K562 (cell line): ENCODE measurements at regions not wholly inside any gene's neighbourhood (a gene's known extent, or its start where the extent isn't known, plus 50 kb on each side); places are given as distances from the start of the nearest gene placed in this dataset.

ENCODE experiments used
- ATAC-seq: fragments of 200-7000 bp; cut with Tn5 transposase; 3 replicates; pipeline ENCODE4 v1.9.1; 2020; ENCODE audit warnings: moderate library complexity
- BruUV-seq: library from RNA; stranded (reverse); fragments of 400-500 nt; replicated peaks from 2 replicates; lab custom pipeline; 2021; lab: Mats Ljungman, UMichigan
- CTCF ChIA-PET: fragments of 300-600 bp; formaldehyde crosslinking; extraction: SDS; loops from one replicate; lab custom pipeline; 2021; ENCODE audit warnings: low intra/inter-chr PET ratio; lab: Yijun Ruan, JAX
- POLR2A ChIA-PET: fragments of 300-600, 350-650 bp; sonication (Branson Sonifier 250); formaldehyde crosslinking; extraction: SDS; loops from one replicate; lab custom pipeline; 2021; ENCODE audit warnings: antibody characterized with exemption, inconsistent platforms; lab: Yijun Ruan, JAX
- DNase-seq, 4 experiments: peaks; one replicate each; pipeline versions ENCODE4 v3.0.0 to v3.0.0-alpha.2; 2011 to 2018; ENCODE audit warnings: low spot score in 3 of 4, mixed read lengths in 3 of 4; ENCODE audit errors: extremely low read depth in 1 of 4
- FAIRE-seq: peaks from 2 replicates; lab custom pipeline; 2011; peaks lifted over from hg19 to GRCh38; lab: Jason Lieb, UNC
- H2AFZ ChIP-seq: 2 replicates; pipeline ENCODE4 v1.6.0; 2011; ENCODE audit warnings: low read depth, low read length, control low read depth, inconsistent platforms
- H3K27ac ChIP-seq: fragments of 200-600 bp; 3 replicates; pipeline ENCODE4 v1.8.0; 2011; ENCODE audit warnings: low read depth, mild to moderate bottlenecking, control low read depth, inconsistent platforms, low read length, moderate library complexity, mixed read lengths; ENCODE audit errors: extremely low read depth
- H3K27me3 ChIP-seq, 2 experiments: fragments of 300-600 bp in 1 of 2; 2 replicates in 1 of 2; 3 replicates in 1 of 2; pipeline versions ENCODE4 v1.6.0 to v1.8.0; 2011; ENCODE audit warnings: inconsistent platforms in 2 of 2, low read length in 2 of 2, mild to moderate bottlenecking in 1 of 2, mixed read lengths in 1 of 2, moderate library complexity in 1 of 2; ENCODE audit not compliant: control insufficient read depth in 2 of 2, insufficient read depth in 2 of 2
- H3K36me3 ChIP-seq: fragments of 300-600 bp; 3 replicates; pipeline ENCODE4 v1.8.0; 2011; ENCODE audit warnings: mild to moderate bottlenecking, low read length, inconsistent platforms; ENCODE audit not compliant: control insufficient read depth, insufficient read depth
- H3K4me1 ChIP-seq, 2 experiments: fragments of 200-600 bp in 1 of 2; replicated peaks in 1 of 2; 2 replicates in 1 of 2; 3 replicates in 1 of 2; pipeline versions ENCODE4 v1.5.1 to v1.8.0; 2011; ENCODE audit warnings: inconsistent platforms in 2 of 2, low read length in 2 of 2, mild to moderate bottlenecking in 1 of 2, mixed read lengths in 1 of 2, moderate library complexity in 1 of 2; ENCODE audit not compliant: control insufficient read depth in 2 of 2, insufficient read depth in 2 of 2
- H3K4me2 ChIP-seq: 2 replicates; pipeline ENCODE4 v1.6.1; 2011; ENCODE audit warnings: low read length, control low read depth, inconsistent platforms, mixed read lengths; ENCODE audit not compliant: insufficient read depth
- H3K4me3 ChIP-seq: fragments of 200-600 bp; sonication (generic), shearing (Covaris generic); 2 replicates; pipeline ENCODE4 v1.5.1; 2016; ENCODE audit warnings: control low read depth, inconsistent platforms
- H3K79me2 ChIP-seq: fragments of 200-600 bp; 3 replicates; pipeline ENCODE4 v1.8.0; 2011; ENCODE audit warnings: low read length, inconsistent platforms; ENCODE audit not compliant: control insufficient read depth, insufficient read depth
- H3K9ac ChIP-seq, 2 experiments: 2 replicates each; pipeline versions ENCODE4 v1.6.0 to v1.6.1; 2011; ENCODE audit warnings: low read depth in 2 of 2, low read length in 2 of 2, control low read depth in 1 of 2, inconsistent platforms in 1 of 2, mild to moderate bottlenecking in 1 of 2, mixed read lengths in 1 of 2; ENCODE audit not compliant: insufficient read depth in 1 of 2
- H3K9me1 ChIP-seq: one replicate; pipeline ENCODE4 v1.6.0; 2011; ENCODE audit warnings: inconsistent platforms, mild to moderate bottlenecking, low read length, moderate library complexity; ENCODE audit not compliant: control insufficient read depth, insufficient read depth
- H3K9me3 ChIP-seq: replicated peaks from 2 replicates; pipeline ENCODE4 v1.5.1; 2011; ENCODE audit warnings: low read depth, low read length, inconsistent platforms; ENCODE audit not compliant: control insufficient read depth, insufficient read depth
- H4K20me1 ChIP-seq: replicated peaks from 2 replicates; pipeline ENCODE4 v1.6.1; 2011; ENCODE audit warnings: low read length, inconsistent platforms, mixed read lengths; ENCODE audit not compliant: control insufficient read depth, insufficient read depth
- HDAC8 ChIP-seq: fragments of 450-650 bp; IDR thresholded peaks from 2 replicates; pipeline ENCODE4 v1.6.1; 2016; ENCODE audit warnings: mild to moderate bottlenecking, missing genetic modification characterization, moderate library complexity, missing compliant biosample characterization
- MECOM ChIP-seq: fragments of 250-450 bp; sonication (Bioruptor Pico); IDR thresholded peaks from 2 replicates; pipeline ENCODE4 v1.8.0; 2022; ENCODE audit warnings: inconsistent platforms
- POU5F1 ChIP-seq: fragments of 150-350 bp; IDR thresholded peaks from 2 replicates; pipeline ENCODE4 v1.6.1; 2014; ENCODE audit warnings: borderline replicate concordance, low read length, low read depth, mild to moderate bottlenecking; ENCODE audit not compliant: partially characterized antibody
- SRSF3 ChIP-seq: fragments of 200-400 bp; formaldehyde crosslinking; IDR thresholded peaks from 2 replicates; pipeline ENCODE4 v1.6.1; 2016; ENCODE audit warnings: mild to moderate bottlenecking, low read length, moderate library complexity; ENCODE audit not compliant: insufficient read depth
- WGBS: fragments of 100-300 bp; shearing (Covaris generic); methylation state at CpG from one replicate; pipeline ENCODE4 v1.1.6; 2016; ENCODE audit warnings: low coverage, mixed read lengths; ENCODE audit not compliant: insufficient coverage; ENCODE audit errors: missing lambda C conversion rate; 5-methylcytosine and 5-hydroxymethylcytosine counted together
- in situ Hi-C: fragments of 300-500 bp; cut with MboI; formaldehyde crosslinking; loops from 4 replicates; pipeline ENCODE4 v1.15.0; 2018; ENCODE audit warnings: inconsistent platforms, mixed read lengths
- intact Hi-C: fragments of 100-400 bp; cut with micrococcal nuclease; formaldehyde crosslinking; loops from 2 replicates; pipeline ENCODE4 v1.14.2; 2022
- TF ChIP-seq, protein P1 (sequence below): fragments of 250-450 bp; sonication (Bioruptor Pico); IDR thresholded peaks from 2 replicates; pipeline ENCODE4 v1.5.0; 2022; ENCODE audit warnings: mild to moderate bottlenecking
- TF ChIP-seq, protein P2 (sequence below): fragments of 250-450 bp; sonication (Bioruptor Pico); IDR thresholded peaks from 2 replicates; pipeline ENCODE4 v1.8.0; 2021; ENCODE audit warnings: moderate library complexity, mild to moderate bottlenecking, inconsistent platforms

DNA sequence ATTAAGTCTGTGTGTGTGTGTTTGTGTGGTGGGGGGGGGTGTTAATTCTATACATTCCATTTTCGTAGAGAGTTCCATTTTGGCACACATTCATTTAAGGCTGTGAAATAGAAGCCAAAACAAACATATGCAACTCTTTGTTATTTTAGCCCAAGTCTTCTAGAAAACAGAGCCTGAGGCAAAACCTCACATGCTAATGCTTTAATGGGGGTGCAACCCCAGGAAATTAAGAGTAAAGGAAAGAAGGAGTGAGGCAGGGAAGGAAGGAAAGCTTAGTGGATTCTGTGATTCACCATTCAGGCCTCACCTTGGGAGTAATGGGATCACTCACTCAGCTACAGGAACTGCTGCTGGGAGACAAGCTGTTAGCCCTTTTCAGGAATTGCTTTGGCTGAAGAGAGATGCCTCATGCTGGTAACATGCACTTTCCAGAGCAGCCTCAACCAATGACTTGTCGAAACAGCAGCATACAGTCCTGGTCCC lies 73.0 kb upstream of the CTTNBP2 start:
- H4K20me1 ChIP-seq: no peaks in the 10 kb centered on the region
- FAIRE-seq (no peak), DNase-seq (no peak)
- H3K36me3 ChIP-seq: no peaks in the 10 kb centered on the region
- no TSS peak for BruUV-seq
- POLR2A ChIA-PET: no interaction called here
- H2AFZ ChIP-seq: no peak overlapping the region
- H3K4me1 ChIP-seq: no peaks in the 10 kb centered on the region
- CTCF ChIA-PET: no interaction called here
- no peak for TF ChIP-seq MECOM (CRISPR knock-in tag)
- no peak for TF ChIP-seq HDAC8
- TF ChIP-seq SRSF3: no peak
- TF ChIP-seq, protein P1, sequence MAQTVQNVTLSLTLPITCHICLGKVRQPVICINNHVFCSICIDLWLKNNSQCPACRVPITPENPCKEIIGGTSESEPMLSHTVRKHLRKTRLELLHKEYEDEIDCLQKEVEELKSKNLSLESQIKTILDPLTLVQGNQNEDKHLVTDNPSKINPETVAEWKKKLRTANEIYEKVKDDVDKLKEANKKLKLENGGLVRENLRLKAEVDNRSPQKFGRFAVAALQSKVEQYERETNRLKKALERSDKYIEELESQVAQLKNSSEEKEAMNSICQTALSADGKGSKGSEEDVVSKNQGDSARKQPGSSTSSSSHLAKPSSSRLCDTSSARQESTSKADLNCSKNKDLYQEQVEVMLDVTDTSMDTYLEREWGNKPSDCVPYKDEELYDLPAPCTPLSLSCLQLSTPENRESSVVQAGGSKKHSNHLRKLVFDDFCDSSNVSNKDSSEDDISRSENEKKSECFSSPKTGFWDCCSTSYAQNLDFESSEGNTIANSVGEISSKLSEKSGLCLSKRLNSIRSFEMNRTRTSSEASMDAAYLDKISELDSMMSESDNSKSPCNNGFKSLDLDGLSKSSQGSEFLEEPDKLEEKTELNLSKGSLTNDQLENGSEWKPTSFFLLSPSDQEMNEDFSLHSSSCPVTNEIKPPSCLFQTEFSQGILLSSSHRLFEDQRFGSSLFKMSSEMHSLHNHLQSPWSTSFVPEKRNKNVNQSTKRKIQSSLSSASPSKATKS (CRISPR knock-in tag): no peak
- TF ChIP-seq, protein P2, sequence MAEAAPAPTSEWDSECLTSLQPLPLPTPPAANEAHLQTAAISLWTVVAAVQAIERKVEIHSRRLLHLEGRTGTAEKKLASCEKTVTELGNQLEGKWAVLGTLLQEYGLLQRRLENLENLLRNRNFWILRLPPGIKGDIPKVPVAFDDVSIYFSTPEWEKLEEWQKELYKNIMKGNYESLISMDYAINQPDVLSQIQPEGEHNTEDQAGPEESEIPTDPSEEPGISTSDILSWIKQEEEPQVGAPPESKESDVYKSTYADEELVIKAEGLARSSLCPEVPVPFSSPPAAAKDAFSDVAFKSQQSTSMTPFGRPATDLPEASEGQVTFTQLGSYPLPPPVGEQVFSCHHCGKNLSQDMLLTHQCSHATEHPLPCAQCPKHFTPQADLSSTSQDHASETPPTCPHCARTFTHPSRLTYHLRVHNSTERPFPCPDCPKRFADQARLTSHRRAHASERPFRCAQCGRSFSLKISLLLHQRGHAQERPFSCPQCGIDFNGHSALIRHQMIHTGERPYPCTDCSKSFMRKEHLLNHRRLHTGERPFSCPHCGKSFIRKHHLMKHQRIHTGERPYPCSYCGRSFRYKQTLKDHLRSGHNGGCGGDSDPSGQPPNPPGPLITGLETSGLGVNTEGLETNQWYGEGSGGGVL (CRISPR knock-in tag): no peak
- no peak for TF ChIP-seq POU5F1
- TF ChIP-seq, all 486 proteins: peak for 0
- ATAC-seq: no peak
- Histone ChIP-seq H3K9me3 (no peaks in the 10 kb centered on the region), H3K27ac (no peak overlapping the region), H3K4me2 (no peak overlapping the region), H3K27me3 (no peaks in the 10 kb centered on the region), H3K9me1 (no peaks in the 10 kb centered on the region), H3K9ac (no peak overlapping the region), H3K79me2 (no peaks in the 10 kb centered on the region), H3K4me3 (no peak overlapping the region)
- intact Hi-C loops (no loop called here), in situ Hi-C loops (no loop called here)
- WGBS: 7% methylated on average over 2 of the region's 2 CpGs
